Prostate gland (tissue), 2 donors: ENCODE measurements at regions not wholly inside any gene's neighbourhood (a gene's known extent, or its start where the extent isn't known, plus 50 kb on each side); places are given as distances from the start of the nearest gene placed in this dataset.

Experiments used
- DNase-seq: peaks from one replicate; pipeline ENCODE4 v3.0.0-alpha.2; 2019; ENCODE audit warnings: low spot score
- H3K27ac ChIP-seq, 2 donors: fragments of 200-600 bp; sonication (generic); 2 replicates each; pipeline ENCODE4 v1.5.1; 2017 to 2019
- H3K27me3 ChIP-seq: fragments of 200-600 bp; sonication (generic); replicated peaks from 2 replicates; pipeline ENCODE4 v1.5.1; 2019; ENCODE audit not compliant: insufficient read depth
- H3K36me3 ChIP-seq, 2 donors: fragments of 200-600 bp; sonication (generic); 1 replicate in 1 of 2; 2 replicates in 1 of 2; pipeline versions ENCODE4 v1.5.1 to v1.8.1; 2017 to 2019
- H3K4me1 ChIP-seq: fragments of 200-600 bp; sonication (generic); replicated peaks from 2 replicates; pipeline ENCODE4 v1.5.1; 2019
- H3K4me3 ChIP-seq, 2 donors: fragments of 200-600 bp; sonication (generic); 2 replicates each; pipeline ENCODE4 v1.5.1; 2017 to 2019
- H3K9me3 ChIP-seq: fragments of 200-600 bp; sonication (generic); 2 replicates; pipeline ENCODE4 v1.5.1; 2017
- POLR2A ChIP-seq: fragments of 450-650 bp; IDR thresholded peaks from one replicate; pipeline ENCODE4 v1.6.1; 2016; ENCODE audit warnings: antibody characterized with exemption, mild to moderate bottlenecking
- POLR2AphosphoS5 ChIP-seq: sonication (generic); formaldehyde crosslinking; IDR thresholded peaks from one replicate; pipeline ENCODE4 v1.6.1; 2017; ENCODE audit warnings: antibody characterized with exemption
- WGBS: methylation state at CpG from one replicate; pipeline ENCODE4 v1.1.5; 2018; 5-methylcytosine and 5-hydroxymethylcytosine counted together
- intact Hi-C: fragments of 100-400 bp; cut with DNase I; formaldehyde crosslinking; loops from one replicate; pipeline ENCODE4 v1.14.2; 2022
- TF ChIP-seq, protein P1 (sequence below), 4 experiments: fragments of 200-600 bp in 2 of 4; fragments of 450-650 bp in 2 of 4; sonication (generic) in 2 of 4; IDR thresholded peaks; 1 replicate in 3 of 4; 2 replicates in 1 of 4; pipeline ENCODE4 v1.5.1; 2016 to 2019; ENCODE audit warnings: antibody characterized with exemption in 4 of 4, mild to moderate bottlenecking in 2 of 4, moderate library complexity in 2 of 4

DNA sequence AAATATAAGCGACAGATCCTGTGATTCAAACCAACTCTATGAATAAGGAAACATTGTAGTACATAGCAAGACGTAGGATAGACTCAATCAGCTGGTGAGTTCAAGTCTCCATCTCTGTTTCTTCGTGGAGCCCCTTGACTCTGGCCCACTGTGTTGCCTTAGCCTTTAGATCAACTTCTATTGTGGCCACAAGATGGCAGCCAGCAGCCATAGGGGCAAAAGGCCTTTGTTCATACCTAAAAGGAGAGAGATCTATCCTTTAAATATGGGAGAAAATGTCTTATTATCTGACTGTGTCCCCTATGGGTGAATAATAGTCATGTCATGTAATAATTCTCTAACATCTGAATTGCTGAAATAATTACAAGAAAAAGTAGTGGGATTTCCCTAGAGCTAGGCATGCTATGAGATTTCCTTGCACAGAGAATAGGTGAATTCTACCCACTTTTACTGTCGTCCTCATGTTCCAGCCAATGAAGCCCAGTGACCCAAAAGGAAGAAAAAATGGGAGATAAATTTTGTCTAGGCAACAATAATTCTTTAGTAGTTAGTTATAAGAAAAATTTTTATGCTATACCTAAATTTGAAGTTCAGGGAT lies 129.4 kb downstream of the PCDH20 start:
- Histone ChIP-seq H3K9me3 (no peaks in the 10 kb centered on the region), H3K27me3 (no peaks in the 10 kb centered on the region), H3K4me3 (no peak overlapping the region), H3K4me1 (no peaks in the 10 kb centered on the region), H3K27ac (no peak overlapping the region), H3K36me3 (no peaks in the 10 kb centered on the region)
- WGBS = 79% methylated on average over 4 of the region's 4 CpGs
- intact Hi-C loops = no loop called here
- TF ChIP-seq, protein P1, sequence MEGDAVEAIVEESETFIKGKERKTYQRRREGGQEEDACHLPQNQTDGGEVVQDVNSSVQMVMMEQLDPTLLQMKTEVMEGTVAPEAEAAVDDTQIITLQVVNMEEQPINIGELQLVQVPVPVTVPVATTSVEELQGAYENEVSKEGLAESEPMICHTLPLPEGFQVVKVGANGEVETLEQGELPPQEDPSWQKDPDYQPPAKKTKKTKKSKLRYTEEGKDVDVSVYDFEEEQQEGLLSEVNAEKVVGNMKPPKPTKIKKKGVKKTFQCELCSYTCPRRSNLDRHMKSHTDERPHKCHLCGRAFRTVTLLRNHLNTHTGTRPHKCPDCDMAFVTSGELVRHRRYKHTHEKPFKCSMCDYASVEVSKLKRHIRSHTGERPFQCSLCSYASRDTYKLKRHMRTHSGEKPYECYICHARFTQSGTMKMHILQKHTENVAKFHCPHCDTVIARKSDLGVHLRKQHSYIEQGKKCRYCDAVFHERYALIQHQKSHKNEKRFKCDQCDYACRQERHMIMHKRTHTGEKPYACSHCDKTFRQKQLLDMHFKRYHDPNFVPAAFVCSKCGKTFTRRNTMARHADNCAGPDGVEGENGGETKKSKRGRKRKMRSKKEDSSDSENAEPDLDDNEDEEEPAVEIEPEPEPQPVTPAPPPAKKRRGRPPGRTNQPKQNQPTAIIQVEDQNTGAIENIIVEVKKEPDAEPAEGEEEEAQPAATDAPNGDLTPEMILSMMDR (IDR thresholded peaks at IDR 0.05) = peak in 1 of 4 experiments; percentile 23
- TF ChIP-seq POLR2A = no peak
- DNase-seq = no peak

DNA sequence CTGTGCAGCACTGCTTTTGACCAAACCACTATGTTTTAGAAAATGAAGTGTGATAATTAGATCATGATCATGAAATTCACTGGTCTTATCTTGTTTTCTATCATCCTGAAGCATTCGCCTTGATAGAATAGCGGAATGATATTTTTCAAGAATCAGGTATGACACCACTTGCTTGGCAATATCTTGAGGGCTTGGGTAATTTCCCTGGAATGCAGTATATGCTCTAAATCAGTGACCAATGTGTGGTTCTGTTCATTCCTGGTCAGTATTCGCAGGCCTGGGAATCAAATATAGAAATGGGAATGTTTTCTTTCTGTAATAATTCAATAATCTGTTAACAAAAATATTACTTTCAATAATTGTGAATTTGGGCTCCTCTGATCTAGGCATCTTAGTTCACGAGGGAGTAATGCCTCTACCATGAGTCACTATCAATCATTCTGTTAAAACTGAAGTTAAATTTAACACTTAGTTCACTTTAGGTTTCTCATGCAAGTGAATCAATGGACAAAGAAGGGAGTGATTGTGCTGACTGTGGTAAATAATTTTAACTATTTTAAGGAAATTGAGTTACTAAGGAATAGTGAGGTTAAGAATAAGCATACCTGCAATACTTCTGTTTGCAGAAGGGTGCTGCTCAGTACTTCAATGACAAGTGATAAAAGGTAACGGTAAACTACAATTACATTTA lies 137.9 kb downstream of the PCDH20 start:
- Histone ChIP-seq H3K4me3 (no peak overlapping the region), H3K27me3 (no peaks in the 10 kb centered on the region), H3K27ac (no peak overlapping the region), H3K4me1 (no peaks in the 10 kb centered on the region), H3K36me3 (no peaks in the 10 kb centered on the region), H3K9me3 (no peaks in the 10 kb centered on the region)
- no peak for DNase-seq
- TF ChIP-seq, protein P1 (IDR thresholded peaks at IDR 0.05) = no peak
- no peak for TF ChIP-seq POLR2A
- TF ChIP-seq POLR2AphosphoS5 = no peak
- WGBS = 79% methylated on average over 5 of the region's 5 CpGs
- intact Hi-C loops = no loop called here

DNA sequence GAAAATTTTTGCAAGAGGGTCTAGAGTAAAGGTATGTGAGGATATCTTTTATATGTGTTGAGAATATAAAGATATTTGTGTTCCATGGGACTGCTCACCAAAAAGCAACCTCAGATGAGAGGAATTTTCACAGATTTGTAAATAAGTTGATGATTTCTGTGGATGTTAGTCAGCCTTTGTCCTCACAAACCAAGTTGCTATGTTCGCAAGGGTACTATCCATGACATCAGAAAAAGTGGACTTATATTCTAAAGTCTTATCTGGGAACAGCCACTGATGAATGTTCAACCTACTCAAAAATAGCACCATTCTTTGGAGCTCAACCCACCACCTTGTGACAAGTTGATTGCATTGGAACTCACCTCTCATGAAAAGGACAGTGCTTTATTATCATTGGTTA lies 138.6 kb downstream of the PCDH20 start:
- DNase-seq = no peak
- 90% methylated on average over 1 of the region's 1 CpG for WGBS

DNA sequence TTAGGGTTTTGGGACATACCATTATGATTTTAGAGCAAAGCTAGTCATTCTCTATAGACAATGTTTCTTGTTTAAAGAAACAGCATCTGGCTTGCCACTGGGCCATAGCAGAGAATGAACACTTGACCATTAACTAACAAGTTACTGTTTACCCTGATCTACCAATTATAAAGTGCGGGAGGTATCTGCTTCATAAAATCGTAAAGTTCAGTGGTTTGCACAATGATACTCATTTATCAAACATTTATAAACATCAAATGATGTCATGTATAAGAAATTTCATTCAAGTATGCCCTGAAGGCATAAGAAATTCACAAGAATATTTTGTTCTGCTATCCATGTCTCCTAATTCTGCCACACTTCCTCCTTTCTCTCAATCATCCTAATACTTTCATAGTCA lies 139.2 kb downstream of the PCDH20 start:
- WGBS = 76% methylated on average over 2 of the region's 2 CpGs
- no peak for DNase-seq
- no peaks in the 10 kb centered on the region for H3K9me3 ChIP-seq
- no peak overlapping the region for H3K27ac ChIP-seq
- H3K27me3 ChIP-seq = no peaks in the 10 kb centered on the region
- H3K4me3 ChIP-seq = no peak overlapping the region
- H3K4me1 ChIP-seq = no peaks in the 10 kb centered on the region
- no peaks in the 10 kb centered on the region for H3K36me3 ChIP-seq
- TF ChIP-seq, protein P1 (IDR thresholded peaks at IDR 0.05) = no peak
- no peak for TF ChIP-seq POLR2AphosphoS5
- no peak for TF ChIP-seq POLR2A
- intact Hi-C loops = no loop called here

More for the DNA sequence above, 138.6 kb downstream of the PCDH20 start:
- no peaks in the 10 kb centered on the region for H3K27me3 ChIP-seq
- no peak overlapping the region for H3K4me3 ChIP-seq
- no peak overlapping the region for H3K27ac ChIP-seq
- no peaks in the 10 kb centered on the region for H3K4me1 ChIP-seq
- H3K9me3 ChIP-seq = no peaks in the 10 kb centered on the region
- TF ChIP-seq, protein P1 (IDR thresholded peaks at IDR 0.05) = no peak
- no peak for TF ChIP-seq POLR2A
- no peak for TF ChIP-seq POLR2AphosphoS5
- no peaks in the 10 kb centered on the region for H3K36me3 ChIP-seq
- intact Hi-C loops = no loop called here

DNA sequence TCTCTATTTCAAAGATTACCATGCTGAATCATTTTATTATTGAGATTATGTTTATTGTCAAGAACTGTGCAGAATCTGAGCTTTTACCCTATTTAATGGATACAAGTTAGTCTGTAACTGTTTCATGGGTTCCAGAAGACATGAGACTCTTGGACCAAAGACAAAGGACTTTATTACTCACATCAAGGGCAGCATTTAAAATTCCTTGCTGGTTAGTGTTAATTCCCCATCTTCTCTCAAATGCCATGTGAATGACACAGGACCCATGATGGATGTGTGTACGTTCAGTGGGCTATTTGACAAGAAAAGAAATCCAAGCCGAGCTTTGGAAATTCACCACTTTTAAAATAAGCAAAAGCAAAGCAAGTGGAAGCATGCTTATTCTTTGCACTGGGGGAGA lies 139.9 kb downstream of the PCDH20 start:
- no peak for DNase-seq
- Histone ChIP-seq H3K36me3 (no peaks in the 10 kb centered on the region), H3K9me3 (no peaks in the 10 kb centered on the region), H3K27ac (no peak overlapping the region), H3K4me1 (no peaks in the 10 kb centered on the region), H3K4me3 (no peak overlapping the region), H3K27me3 (no peaks in the 10 kb centered on the region)
- 30% methylated on average over 2 of the region's 2 CpGs for WGBS
- TF ChIP-seq, protein P1 (IDR thresholded peaks at IDR 0.05) = no peak
- TF ChIP-seq POLR2AphosphoS5 (no peak), POLR2A (no peak)
- intact Hi-C loops = no loop called here
